MG63 (cell line): ENCODE measurements at regions not wholly inside any gene's neighbourhood (a gene's known extent, or its start where the extent isn't known, plus 50 kb on each side); places are given as distances from the start of the nearest gene placed in this dataset.
A peak's percentile ranks its signal among the peaks of the same experiment; 100 is the strongest.
"Not testable (repeated sequence)": the region's sequence is repeated elsewhere in the genome, so short reads cannot be mapped to it uniquely, and the experiment has no call there.

Source experiments
- DNase-seq: peaks from one replicate; pipeline ENCODE4 v3.0.0-alpha.2; 2020
- H3K27me3 ChIP-seq: fragments of 250-450 bp; sonication (Bioruptor Pico); 2 replicates; pipeline ENCODE4 v1.5.1; 2020; ENCODE audit warnings: mild to moderate bottlenecking, moderate library complexity
- H3K36me3 ChIP-seq: fragments of 250-450 bp; sonication (Bioruptor Pico); 2 replicates; pipeline ENCODE4 v1.5.1; 2020; ENCODE audit warnings: mild to moderate bottlenecking, moderate library complexity
- H3K4me3 ChIP-seq: fragments of 250-450 bp; sonication (Bioruptor Pico); 2 replicates; pipeline ENCODE4 v1.5.1; 2020; ENCODE audit warnings: mild to moderate bottlenecking, moderate library complexity
- H3K9me3 ChIP-seq: fragments of 250-450 bp; sonication (Bioruptor Pico); 2 replicates; pipeline ENCODE4 v1.5.1; 2020; ENCODE audit warnings: mild to moderate bottlenecking, moderate library complexity

DNA sequence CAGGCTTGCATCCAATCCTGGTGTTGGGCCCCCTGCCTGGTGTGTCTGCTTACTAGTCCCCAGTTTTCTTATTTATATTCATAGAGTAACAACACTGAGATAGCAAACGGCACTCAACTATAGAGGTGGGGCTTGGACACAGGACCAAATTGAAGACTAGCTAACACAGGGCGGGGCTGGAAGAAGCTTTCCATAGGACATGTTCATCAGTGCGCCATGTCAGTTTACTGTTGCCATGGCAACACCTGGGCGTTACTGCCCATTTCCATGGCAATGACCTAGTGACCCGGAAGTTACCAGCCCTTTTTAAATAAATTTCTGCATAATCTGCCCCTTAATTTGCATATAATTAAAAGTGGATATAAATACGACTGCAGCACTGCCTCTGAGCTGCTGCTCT, 275.5 kb upstream of the TMEM132C start:
- Histone ChIP-seq H3K9me3 (no peaks in the 10 kb centered on the region), H3K36me3 (no peaks in the 10 kb centered on the region), H3K27me3 (no peaks in the 10 kb centered on the region), H3K4me3 (no peak overlapping the region)
- no peak for DNase-seq

DNA sequence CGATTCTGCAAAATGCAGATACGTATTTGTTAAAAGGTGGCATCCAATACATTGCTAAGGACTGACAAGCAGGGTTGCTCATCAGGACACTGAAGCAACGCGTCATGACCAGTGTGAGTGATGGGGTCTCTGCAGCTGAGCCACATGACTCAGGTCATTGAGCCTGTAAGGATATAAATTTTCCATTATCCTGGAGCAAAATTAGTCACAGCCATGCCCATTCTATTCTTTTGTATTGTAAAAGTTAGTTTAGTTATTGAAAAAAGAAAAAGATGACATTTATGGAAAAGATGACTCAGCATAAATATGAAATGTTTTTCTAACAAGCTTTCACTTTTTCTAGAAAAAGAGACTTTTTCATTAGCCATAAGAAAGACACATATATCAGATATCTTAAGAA, 268.0 kb upstream of the TMEM132C start:
- H3K27me3 ChIP-seq: no peaks in the 10 kb centered on the region
- no peaks in the 10 kb centered on the region for H3K36me3 ChIP-seq
- DNase-seq: peak; percentile 26
- H3K9me3 ChIP-seq: no peaks in the 10 kb centered on the region
- H3K4me3 ChIP-seq: no peak overlapping the region

DNA sequence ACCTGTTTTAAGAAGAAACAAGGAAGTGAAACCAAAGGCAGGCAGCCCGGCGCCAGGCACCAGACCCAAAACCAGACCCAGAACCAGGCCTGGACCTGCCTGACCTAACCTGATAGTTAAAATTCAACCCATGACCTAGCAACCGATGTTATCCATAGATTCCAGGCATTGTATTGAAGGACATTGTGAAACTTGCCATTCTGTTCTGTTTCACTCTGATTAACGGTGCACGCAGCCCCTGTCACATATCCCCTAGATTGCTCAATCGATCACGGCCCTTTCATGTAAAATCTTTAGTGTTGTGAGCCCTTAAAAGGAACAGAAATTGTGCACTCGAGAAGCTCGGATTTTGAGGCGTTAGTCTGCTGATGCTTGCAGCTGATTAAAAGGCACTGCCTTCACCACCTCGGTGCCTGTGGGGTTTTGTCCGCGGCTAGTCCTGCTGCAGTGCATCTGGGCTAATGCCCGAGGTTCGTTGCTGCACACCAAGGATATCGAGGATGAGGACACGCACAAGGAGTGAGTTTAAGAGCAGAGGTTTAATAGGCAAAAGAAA, 262.5 kb upstream of the TMEM132C start:
- H3K36me3 ChIP-seq: no peaks in the 10 kb centered on the region
- H3K4me3 ChIP-seq: no peak overlapping the region
- no peaks in the 10 kb centered on the region for H3K27me3 ChIP-seq
- no peaks in the 10 kb centered on the region for H3K9me3 ChIP-seq
- DNase-seq: no peak

DNA sequence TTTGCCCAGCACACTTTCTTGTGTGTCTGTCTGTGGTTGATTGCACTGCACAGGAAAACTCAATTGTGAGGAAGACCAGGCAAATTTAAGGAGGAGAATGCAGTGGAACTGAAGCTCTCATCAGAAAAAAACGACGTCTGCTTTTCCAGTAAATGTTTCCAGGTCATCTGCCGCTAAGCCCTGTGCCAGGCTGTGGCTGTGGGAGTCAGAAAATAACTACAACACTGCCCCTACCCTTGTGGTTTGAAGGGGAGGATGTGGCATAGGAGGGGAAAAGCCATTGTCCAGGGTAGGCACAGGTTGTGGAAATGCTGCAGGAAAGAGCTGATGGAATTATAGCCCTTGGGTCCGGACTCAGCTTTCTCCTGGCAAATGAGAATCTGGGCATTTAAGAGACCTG, 259.7 kb upstream of the TMEM132C start:
- Histone ChIP-seq H3K9me3 (no peaks in the 10 kb centered on the region), H3K27me3 (0 out of 2 replicates have a peak, but pooled peaks cover 4% of the 10 kb centered on the region), H3K36me3 (no peaks in the 10 kb centered on the region), H3K4me3 (no peak overlapping the region)
- DNase-seq: no peak

DNA sequence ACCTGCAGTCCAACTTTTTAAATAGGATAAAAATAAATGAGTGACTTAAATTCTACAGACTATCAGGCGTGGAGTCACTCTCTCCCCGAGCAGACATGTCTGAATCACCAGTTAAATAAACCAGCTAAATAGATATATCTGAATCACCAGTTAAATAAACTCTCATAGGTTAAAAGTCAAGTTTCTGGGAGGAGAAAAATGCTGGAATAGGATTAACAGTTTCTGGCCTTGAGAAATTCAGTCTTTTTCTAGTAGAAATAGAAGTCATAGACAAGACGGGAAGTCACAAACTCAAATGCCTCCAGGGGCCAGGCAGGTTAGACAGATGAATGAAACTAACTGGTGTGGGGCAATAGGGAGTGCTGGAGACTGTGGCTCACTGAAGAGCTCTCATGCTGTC, 258.6 kb upstream of the TMEM132C start:
- Histone ChIP-seq H3K36me3 (no peaks in the 10 kb centered on the region), H3K27me3 (0 out of 2 replicates have a peak, but pooled peaks cover 4% of the 10 kb centered on the region), H3K4me3 (no peak overlapping the region), H3K9me3 (no peaks in the 10 kb centered on the region)
- peak; percentile 16 for DNase-seq

DNA sequence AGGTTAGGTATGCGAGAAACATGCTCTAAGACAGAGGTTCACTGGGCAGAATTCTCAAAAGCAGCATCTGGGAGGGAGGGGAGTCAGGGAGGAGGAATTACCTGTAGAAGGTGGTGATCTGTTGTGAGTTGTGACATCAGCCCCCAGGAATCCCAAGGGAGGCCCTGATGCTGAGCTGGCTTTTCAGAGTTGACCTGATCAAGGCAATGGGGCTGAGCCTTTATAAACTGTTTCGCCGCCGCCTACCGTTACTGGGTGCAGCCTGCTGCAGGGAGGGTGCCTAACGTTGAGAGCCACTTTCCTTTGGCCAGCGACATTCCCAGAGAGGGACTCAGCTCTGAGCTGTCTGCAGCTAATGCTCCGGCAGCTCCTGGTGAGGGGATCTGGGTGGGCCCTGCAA, 257.9 kb upstream of the TMEM132C start:
- H3K27me3 ChIP-seq: 0 out of 2 replicates have a peak, but pooled peaks cover 4% of the 10 kb centered on the region
- H3K9me3 ChIP-seq: no peaks in the 10 kb centered on the region
- H3K36me3 ChIP-seq: no peaks in the 10 kb centered on the region
- no peak overlapping the region for H3K4me3 ChIP-seq
- DNase-seq: no peak

DNA sequence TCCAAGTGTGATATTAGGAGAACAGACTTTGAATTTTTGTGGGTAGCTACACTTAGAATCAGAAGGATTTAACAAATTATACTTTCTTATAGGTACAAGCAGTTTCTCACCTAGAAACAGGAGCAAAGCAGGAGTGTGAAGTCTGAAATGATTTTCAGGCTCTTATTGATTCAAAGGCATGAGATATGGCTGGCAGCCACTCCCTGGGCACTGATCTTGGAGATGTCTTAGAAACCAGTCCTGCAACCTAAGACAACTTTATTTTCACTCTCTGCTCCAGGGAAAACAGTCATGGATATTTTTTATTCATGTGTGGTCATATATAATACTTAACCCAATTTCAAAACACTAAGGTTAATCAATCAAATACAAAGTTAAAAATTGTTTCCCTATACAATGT, 254.9 kb upstream of the TMEM132C start:
- DNase-seq: no peak
- no peaks in the 10 kb centered on the region for H3K9me3 ChIP-seq
- no peaks in the 10 kb centered on the region for H3K36me3 ChIP-seq
- H3K4me3 ChIP-seq: no peak overlapping the region
- 0 out of 2 replicates have a peak, but pooled peaks cover 4% of the 10 kb centered on the region for H3K27me3 ChIP-seq

DNA sequence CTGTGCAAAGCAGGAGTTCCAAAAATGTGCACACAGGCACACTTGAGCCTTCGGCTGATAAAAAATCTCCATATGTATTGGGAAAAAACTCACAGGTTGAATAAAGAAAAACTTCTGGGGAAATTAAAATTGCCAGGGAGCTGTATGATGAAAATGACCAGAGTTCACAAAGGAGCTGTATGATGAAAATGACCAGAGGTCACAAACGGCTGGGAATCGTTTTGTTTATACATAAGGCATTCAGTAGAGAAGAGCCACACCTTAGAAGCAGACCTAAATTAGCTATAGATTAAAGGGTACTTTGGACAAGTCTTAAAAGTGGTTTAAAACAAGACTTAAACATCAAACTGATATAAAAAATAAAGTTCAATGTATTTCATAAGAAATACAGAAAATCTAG, 251.7 kb upstream of the TMEM132C start:
- Histone ChIP-seq H3K9me3 (no peaks in the 10 kb centered on the region), H3K27me3 (0 out of 2 replicates have a peak, but pooled peaks cover 4% of the 10 kb centered on the region), H3K36me3 (no peaks in the 10 kb centered on the region), H3K4me3 (no peak overlapping the region)
- DNase-seq: no peak

DNA sequence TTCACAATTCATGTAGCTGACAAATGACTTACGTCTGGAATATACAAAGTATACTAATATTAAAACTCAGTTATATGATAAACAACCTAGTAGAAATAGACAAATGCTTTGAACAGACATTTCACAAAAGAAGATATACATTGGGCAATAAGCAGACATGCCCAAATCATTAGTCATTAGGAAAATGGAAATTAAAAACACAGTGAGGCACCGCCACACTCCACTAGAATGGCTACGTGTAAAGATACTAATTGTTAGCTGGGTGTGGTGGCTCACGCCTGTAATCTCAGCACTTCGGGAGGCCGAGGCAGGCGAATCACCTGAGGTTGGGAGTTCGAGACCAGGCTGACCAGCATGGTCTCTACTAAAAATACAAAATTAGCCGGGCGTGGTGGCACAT, 248.9 kb upstream of the TMEM132C start:
- Histone ChIP-seq H3K4me3 (no peak overlapping the region), H3K36me3 (no peaks in the 10 kb centered on the region), H3K27me3 (no peaks in the 10 kb centered on the region; the same call in 1 of the 2 replicates), H3K9me3 (no peaks in the 10 kb centered on the region)
- no peak for DNase-seq

DNA sequence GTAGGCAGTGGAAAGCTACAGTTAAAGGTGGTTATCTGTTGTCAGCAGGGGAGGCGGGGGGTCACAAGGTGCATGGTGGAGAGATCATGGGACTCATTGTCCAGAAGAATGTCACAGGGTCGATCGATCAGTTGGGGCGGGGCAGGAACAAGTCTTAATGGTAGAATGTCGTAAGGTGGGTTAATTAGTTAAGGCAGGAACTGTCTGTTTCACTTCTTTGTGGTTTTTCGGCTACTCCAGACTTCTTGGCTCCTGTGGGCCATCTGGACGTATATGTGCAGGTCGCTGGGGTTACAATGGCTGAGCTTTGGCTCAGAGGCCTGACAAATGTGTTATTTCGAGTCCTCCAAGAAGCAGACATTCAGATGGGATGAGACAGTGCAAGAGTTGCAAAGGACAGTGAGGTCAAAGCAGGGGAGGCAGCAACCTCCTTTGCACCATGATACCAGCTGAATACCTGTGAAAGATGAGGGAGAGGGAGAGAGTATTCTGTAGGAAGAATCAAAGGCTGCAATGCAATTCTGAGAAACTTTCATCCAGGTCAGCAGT, 246.9 kb upstream of the TMEM132C start:
- DNase-seq: no peak
- Histone ChIP-seq H3K36me3 (no peaks in the 10 kb centered on the region), H3K27me3 (no peaks in the 10 kb centered on the region; the same call in 1 of the 2 replicates), H3K9me3 (no peaks in the 10 kb centered on the region), H3K4me3 (no peak overlapping the region)

DNA sequence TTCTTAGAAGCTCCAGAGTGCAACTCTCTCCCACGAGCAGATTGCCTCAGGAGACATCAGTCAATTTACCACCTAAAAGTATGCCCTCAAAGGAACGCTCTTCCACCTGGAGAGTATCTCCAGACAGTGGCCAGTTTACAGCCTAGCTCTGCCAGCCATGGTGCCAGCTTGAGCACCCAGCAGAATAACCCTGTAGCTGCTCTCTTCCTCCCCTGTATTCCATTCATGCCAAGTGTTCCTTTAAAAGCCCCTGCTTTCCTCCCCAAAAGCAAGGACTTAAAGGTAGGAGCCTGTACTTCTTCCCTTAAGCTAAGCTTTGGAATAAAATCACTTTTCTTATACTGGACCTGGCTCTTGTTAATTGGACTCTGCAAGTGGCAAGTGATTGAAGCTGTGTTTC, 245.4 kb upstream of the TMEM132C start:
- no peak for DNase-seq
- Histone ChIP-seq H3K9me3 (no peaks in the 10 kb centered on the region), H3K36me3 (no peaks in the 10 kb centered on the region), H3K4me3 (no peak overlapping the region), H3K27me3 (no peaks in the 10 kb centered on the region; the same call in 1 of the 2 replicates)

DNA sequence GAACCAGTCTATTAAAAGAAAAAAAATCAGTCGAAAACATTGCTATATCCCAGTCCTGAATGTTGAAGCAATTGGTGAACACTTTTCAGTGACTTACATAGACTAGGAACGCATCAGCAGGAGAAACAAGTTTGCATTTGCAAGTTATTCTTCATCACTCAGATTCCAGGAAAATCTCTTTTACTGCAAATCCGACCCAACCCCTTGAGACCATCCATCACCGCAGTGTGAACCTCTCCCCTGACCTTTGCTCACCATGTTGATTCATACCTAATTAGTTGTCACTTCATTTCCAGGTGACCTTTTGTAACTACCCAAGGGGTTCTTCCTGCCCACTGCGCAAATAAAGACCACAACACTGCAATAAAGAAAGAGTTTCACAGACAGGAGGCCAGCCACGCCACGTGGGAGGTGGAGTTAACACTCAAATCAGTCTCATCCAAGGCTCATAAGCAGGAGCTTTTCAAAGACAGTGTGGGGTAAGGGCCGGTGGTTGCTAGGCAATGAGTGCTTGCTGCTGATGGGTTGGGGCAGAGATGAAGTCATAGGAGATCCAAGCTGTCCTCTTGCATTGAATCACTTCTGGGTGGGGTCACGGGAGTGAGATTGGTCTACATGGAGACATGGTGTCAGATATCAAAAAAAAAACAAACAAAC, 241.3 kb upstream of the TMEM132C start:
- Histone ChIP-seq H3K27me3 (no peaks in the 10 kb centered on the region; the same call in 1 of the 2 replicates), H3K36me3 (no peaks in the 10 kb centered on the region), H3K4me3 (no peak overlapping the region), H3K9me3 (no peaks in the 10 kb centered on the region)
- DNase-seq: no peak

DNA sequence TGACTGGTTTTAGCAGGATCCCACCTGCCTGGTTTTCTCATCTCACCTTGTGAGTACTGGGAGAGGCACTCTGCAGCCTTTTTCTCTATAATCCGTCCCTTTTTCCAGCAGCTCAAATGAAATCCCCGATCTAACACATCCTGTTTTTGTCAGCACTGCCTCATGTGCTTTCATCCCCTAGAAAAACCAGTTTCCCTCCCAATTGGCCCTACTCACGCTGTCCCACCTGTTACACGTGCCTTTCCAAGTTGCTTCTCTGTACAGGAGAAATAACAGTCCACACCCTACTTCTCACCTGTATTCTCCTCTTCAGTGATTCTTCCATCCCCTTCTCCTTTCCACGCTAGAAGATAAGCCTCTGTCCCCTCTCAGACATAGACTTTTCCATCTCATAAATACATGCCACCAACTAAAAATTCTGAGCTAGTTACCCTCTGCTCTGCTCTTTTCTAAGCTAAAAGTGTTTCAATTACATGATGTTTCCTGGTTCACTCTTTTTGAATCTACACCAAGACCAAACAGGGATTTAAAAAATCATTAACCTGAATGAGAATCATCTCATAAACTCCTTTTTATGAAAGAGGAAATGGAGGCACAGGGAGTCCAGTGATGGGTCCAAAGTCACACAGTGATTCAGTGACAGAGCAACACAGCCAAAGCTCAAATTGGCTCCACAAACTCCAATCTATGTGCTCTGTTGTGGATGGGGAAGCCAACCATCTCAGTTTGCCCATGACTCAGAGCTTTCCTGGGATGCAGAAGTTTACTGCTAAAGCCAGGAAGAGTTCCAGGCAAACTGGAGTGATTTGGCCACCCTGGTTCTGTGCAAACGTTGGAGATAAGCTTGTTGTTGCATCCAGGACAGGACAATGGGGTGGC, 240.0 kb upstream of the TMEM132C start:
- Histone ChIP-seq H3K36me3 (no peaks in the 10 kb centered on the region), H3K4me3 (no peak overlapping the region), H3K27me3 (no peaks in the 10 kb centered on the region; the same call in 1 of the 2 replicates), H3K9me3 (no peaks in the 10 kb centered on the region)
- DNase-seq: peak; percentile 32

DNA sequence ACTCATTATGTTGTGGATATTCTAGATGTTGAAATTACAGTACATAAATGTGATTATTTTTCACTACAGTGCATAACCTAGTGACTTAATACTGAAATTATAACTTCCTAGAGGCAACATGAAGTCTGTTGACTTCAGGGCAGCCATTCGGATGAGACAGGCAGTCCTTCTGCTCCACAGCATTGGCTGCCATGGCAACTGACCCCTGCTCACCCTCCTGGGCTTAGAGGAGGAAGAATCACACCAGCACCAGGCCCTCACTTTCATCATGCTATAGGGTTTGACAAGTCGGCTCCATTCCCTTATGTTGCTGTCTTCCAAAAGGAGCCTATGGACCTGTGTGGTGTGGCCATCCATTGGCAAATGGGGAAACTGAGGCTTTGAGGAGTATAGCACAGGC, 233.5 kb upstream of the TMEM132C start:
- H3K9me3 ChIP-seq: no peaks in the 10 kb centered on the region
- H3K4me3 ChIP-seq: no peak overlapping the region
- H3K27me3 ChIP-seq: no peaks in the 10 kb centered on the region; the same call in none of the 2 replicates
- H3K36me3 ChIP-seq: no peaks in the 10 kb centered on the region
- no peak for DNase-seq

DNA sequence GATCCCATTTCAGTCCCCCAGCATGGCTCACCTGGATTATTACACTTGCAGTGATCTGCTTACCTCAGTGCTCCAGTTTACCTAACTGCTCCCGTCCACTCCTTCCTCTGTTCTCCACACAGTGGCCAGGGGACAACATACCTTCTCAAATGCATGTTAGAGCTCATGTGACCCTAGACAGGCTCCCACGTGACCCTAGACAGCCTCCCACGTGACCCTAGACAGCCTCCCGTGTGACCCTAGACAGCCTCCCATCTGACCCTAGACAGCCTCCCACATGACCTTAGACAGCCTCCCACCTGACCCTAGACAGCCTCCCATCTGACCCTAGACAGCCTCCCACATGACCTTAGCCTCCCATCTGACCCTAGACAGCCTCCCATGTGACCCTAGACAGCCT, 226.0 kb upstream of the TMEM132C start:
- Histone ChIP-seq H3K36me3 (no peaks in the 10 kb centered on the region), H3K9me3 (no peaks in the 10 kb centered on the region), H3K27me3 (no peaks in the 10 kb centered on the region; the same call in none of the 2 replicates), H3K4me3 (no peak overlapping the region)
- DNase-seq: no peak

DNA sequence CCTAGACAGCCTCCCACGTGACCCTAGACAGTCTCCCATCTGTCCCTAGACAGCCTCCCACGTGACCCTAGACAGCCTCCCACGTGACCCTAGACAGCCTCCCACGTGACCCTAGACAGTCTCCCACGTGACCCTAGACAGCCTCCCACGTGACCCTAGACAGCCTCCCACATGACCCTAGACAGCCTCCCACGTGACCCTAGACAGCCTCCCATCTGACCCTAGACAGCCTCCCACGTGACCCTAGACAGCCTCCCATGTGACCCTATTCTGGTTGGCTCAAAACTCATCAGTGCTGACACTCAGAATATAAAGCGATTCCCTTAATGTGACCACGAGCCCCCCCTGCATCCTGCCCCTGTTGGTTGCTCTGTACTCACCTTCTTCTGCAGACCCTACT, 224.7 kb upstream of the TMEM132C start:
- H3K4me3 ChIP-seq, DNase-seq, H3K9me3 ChIP-seq, H3K27me3 ChIP-seq, H3K36me3 ChIP-seq: not testable (repeated sequence)

DNA sequence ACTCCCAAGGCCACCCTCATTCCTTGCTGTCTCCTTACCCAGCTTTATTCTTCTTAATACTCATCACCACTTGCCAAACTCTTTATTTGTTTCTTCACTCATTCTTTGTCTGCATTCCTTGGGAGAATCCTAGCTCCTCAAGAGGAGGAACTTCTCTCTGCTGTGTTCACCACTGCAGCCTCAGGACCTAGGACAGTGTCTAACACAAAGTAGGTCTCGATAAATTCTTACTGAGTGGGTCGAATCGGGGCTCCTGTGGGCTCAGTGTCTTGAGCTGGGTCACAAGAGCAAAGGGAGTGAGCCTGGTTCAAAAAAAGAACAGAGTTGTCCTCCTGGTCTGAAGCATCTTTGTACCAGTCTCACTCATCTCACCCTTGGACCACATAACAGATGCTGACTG, 224.1 kb upstream of the TMEM132C start:
- Histone ChIP-seq H3K4me3 (no peak overlapping the region), H3K36me3 (no peaks in the 10 kb centered on the region), H3K27me3 (no peaks in the 10 kb centered on the region), H3K9me3 (no peaks in the 10 kb centered on the region)
- no peak for DNase-seq
